Ovary (tissue), 3 donors: ENCODE measurements at regions not wholly inside any gene's neighbourhood (a gene's known extent, or its start where the extent isn't known, plus 50 kb on each side); places are given as distances from the start of the nearest gene placed in this dataset.

Source experiments
- CTCF ChIP-seq, 3 donors: fragments of 450-650 bp in 2 of 3; fragments of 200-600 bp in 1 of 3; IDR thresholded peaks; one replicate each; pipeline versions ENCODE4 v1.5.1 to v1.8.0; 2016 to 2022; ENCODE audit warnings: antibody characterized with exemption in 3 of 3, mild to moderate bottlenecking in 1 of 3
- EP300 ChIP-seq: sonication (generic); formaldehyde crosslinking; IDR thresholded peaks from one replicate; pipeline ENCODE4 v1.6.1; 2017; ENCODE audit warnings: antibody characterized with exemption
- POLR2A ChIP-seq: fragments of 450-650 bp; IDR thresholded peaks from one replicate; pipeline ENCODE4 v1.6.1; 2017; ENCODE audit warnings: antibody characterized with exemption, mild to moderate bottlenecking, moderate library complexity
- donor health status: DM: no; HTN: no; CAD: no.

GRCh38 chr6:140560671-140561070 is 1186.2 kb upstream of the CITED2 start:
- no peak for TF ChIP-seq POLR2A
- no peak for TF ChIP-seq CTCF (IDR thresholded peaks at IDR 0.05)
- no peak for TF ChIP-seq EP300
